Ishikawa (cell line): ENCODE measurements at regions not wholly inside any gene's neighbourhood (a gene's known extent, or its start where the extent isn't known, plus 50 kb on each side); places are given as distances from the start of the nearest gene placed in this dataset.

Experiments
- CEBPB ChIP-seq: IDR thresholded peaks from 2 replicates; pipeline ENCODE4 v1.6.1; 2012
- CREB1 ChIP-seq: IDR thresholded peaks from 2 replicates; pipeline ENCODE4 v1.6.1; 2012; ENCODE audit warnings: low read depth
- EGR1 ChIP-seq: IDR thresholded peaks from 2 replicates; pipeline ENCODE4 v1.6.1; 2012
- EP300 ChIP-seq: IDR thresholded peaks from 2 replicates; pipeline ENCODE4 v1.6.1; 2012; ENCODE audit warnings: borderline replicate concordance
- FOXM1 ChIP-seq: IDR thresholded peaks from 2 replicates; pipeline ENCODE4 v1.6.1; 2012; ENCODE audit warnings: low read depth, borderline replicate concordance
- MAX ChIP-seq: IDR thresholded peaks from 2 replicates; pipeline ENCODE4 v1.6.1; 2012
- NFIC ChIP-seq: IDR thresholded peaks from 2 replicates; pipeline ENCODE4 v1.6.1; 2012
- RAD21 ChIP-seq: IDR thresholded peaks from 2 replicates; pipeline ENCODE4 v1.6.1; 2012; ENCODE audit warnings: low read depth
- REST ChIP-seq: IDR thresholded peaks from 2 replicates; pipeline ENCODE4 v1.6.1; 2012; ENCODE audit warnings: low read depth, mild to moderate bottlenecking
- TAF1 ChIP-seq: IDR thresholded peaks from 2 replicates; pipeline ENCODE4 v1.6.1; 2012; ENCODE audit warnings: low read depth, mild to moderate bottlenecking
- TCF12 ChIP-seq: IDR thresholded peaks from 2 replicates; pipeline ENCODE4 v1.6.1; 2012; ENCODE audit warnings: low read depth
- TEAD4 ChIP-seq: IDR thresholded peaks from 2 replicates; pipeline ENCODE4 v1.6.1; 2012
- USF1 ChIP-seq: IDR thresholded peaks from 2 replicates; pipeline ENCODE4 v1.6.1; 2012
- YY1 ChIP-seq: IDR thresholded peaks from 2 replicates; pipeline ENCODE4 v1.6.1; 2012; ENCODE audit warnings: low read depth
- ZBTB7A ChIP-seq: IDR thresholded peaks from 2 replicates; pipeline ENCODE4 v1.6.1; 2012; ENCODE audit warnings: low read depth

- TF ChIP-seq EGR1 (no peak), CEBPB (no peak), NFIC (no peak), USF1 (no peak), TAF1 (no peak), CREB1 (no peak), FOXM1 (no peak), RAD21 (no peak), EP300 (no peak), REST (no peak), MAX (no peak), TEAD4 (no peak), ZBTB7A (no peak), YY1 (no peak)
These were observed 370.5 kb upstream of the CHAC2 start for GRCh38 chr2:53397085-53397484.

GRCh38 chr2:53381271-53381670 lies 386.3 kb upstream of the CHAC2 start:
- TF ChIP-seq EGR1: no peak
- no peak for TF ChIP-seq REST
- no peak for TF ChIP-seq CEBPB
- TF ChIP-seq USF1: no peak
- no peak for TF ChIP-seq FOXM1
- TF ChIP-seq EP300: no peak
- no peak for TF ChIP-seq ZBTB7A
- TF ChIP-seq TCF12: no peak
- no peak for TF ChIP-seq TAF1
- no peak for TF ChIP-seq CREB1
- TF ChIP-seq TEAD4: no peak

GRCh38 chr2:53379547-53379946 lies 388.1 kb upstream of the CHAC2 start:
- no peak for TF ChIP-seq ZBTB7A
- no peak for TF ChIP-seq USF1
- TF ChIP-seq RAD21: no peak
- TF ChIP-seq FOXM1: no peak
- no peak for TF ChIP-seq REST
- TF ChIP-seq TCF12: no peak
- no peak for TF ChIP-seq EP300
- no peak for TF ChIP-seq NFIC
- TF ChIP-seq CREB1: no peak
- no peak for TF ChIP-seq CEBPB
- TF ChIP-seq YY1: no peak
- no peak for TF ChIP-seq EGR1
- no peak for TF ChIP-seq MAX
- TF ChIP-seq TEAD4: no peak

GRCh38 chr2:53378791-53379190 lies 388.8 kb upstream of the CHAC2 start:
- no peak for TF ChIP-seq FOXM1
- TF ChIP-seq YY1: no peak
- TF ChIP-seq CEBPB: no peak
- no peak for TF ChIP-seq TAF1
- TF ChIP-seq NFIC: no peak
- no peak for TF ChIP-seq EGR1
- TF ChIP-seq TEAD4: no peak
- no peak for TF ChIP-seq CREB1
- TF ChIP-seq TCF12: no peak
- TF ChIP-seq USF1: no peak
- no peak for TF ChIP-seq ZBTB7A
- TF ChIP-seq EP300: no peak
- TF ChIP-seq REST: no peak
- TF ChIP-seq RAD21: no peak
- no peak for TF ChIP-seq MAX
